ENCODE measurements at regions not wholly inside any gene's neighbourhood (a gene's known extent, or its start where the extent isn't known, plus 50 kb on each side); places are given as distances from the start of the nearest gene placed in this dataset.

DNA sequence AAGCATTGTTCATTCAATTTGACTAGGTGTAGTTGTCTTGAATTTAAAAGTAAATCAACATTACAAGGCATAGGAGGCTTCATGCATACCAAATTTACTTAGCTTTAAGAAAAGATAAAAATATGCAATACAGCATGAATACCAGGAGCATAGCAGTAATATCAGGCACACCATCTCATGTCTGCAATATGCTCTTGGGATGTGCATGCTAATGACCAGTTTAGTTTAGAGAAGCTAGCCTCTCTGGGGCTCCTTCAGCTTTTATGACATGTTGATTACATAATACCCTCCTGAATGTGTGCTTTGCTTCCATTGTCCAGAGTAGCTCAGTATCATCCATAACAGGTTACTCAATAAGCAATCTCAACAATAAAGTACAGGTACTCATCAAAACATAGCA, 497.2 kb downstream of the FLRT2 start:
- TF ChIP-seq, protein P1, sequence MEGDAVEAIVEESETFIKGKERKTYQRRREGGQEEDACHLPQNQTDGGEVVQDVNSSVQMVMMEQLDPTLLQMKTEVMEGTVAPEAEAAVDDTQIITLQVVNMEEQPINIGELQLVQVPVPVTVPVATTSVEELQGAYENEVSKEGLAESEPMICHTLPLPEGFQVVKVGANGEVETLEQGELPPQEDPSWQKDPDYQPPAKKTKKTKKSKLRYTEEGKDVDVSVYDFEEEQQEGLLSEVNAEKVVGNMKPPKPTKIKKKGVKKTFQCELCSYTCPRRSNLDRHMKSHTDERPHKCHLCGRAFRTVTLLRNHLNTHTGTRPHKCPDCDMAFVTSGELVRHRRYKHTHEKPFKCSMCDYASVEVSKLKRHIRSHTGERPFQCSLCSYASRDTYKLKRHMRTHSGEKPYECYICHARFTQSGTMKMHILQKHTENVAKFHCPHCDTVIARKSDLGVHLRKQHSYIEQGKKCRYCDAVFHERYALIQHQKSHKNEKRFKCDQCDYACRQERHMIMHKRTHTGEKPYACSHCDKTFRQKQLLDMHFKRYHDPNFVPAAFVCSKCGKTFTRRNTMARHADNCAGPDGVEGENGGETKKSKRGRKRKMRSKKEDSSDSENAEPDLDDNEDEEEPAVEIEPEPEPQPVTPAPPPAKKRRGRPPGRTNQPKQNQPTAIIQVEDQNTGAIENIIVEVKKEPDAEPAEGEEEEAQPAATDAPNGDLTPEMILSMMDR (IDR thresholded peaks at IDR 0.05; ENCODE audit: insufficient read depth, low read depth, low read length), result no peak
- no peak for DNase-seq (ENCODE audit: low read depth)
- no peak overlapping the region for H3K4me3 ChIP-seq (ENCODE audit: low read depth, low read length)

DNA sequence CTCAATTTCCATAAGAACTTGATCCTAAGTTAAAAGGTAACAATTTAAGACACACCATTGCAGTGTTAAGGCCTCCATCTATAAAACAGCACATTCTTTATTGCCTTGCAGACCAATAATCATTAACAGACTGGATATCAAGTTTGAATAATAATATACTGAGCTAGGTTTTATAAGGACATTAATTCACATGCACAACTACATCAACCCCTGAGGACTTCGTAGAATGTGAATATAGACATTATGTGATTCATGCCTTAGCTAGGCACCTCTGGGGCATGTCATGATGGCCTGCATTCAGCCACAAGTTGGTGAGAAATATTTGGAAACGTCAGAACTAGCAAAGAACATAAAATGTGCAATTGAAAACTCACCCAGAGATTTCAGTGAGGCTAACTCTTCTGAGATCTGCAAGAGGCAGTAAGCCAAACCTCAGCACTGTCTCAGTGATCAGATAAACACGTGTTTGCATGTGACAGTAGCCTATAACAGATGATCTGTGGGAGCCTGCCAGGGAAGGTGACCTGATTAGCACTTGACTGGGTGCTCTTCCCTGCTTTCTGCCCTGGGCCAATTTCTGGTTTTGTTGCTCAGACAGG, 492.2 kb downstream of the FLRT2 start:
- peak; percentile 57 for DNase-seq (ENCODE audit: low read depth)
- TF ChIP-seq, protein P1 (IDR thresholded peaks at IDR 0.05; ENCODE audit: insufficient read depth, low read depth, low read length), result no peak
- H3K4me3 ChIP-seq (ENCODE audit: low read depth, low read length), result no peak overlapping the region

DNA sequence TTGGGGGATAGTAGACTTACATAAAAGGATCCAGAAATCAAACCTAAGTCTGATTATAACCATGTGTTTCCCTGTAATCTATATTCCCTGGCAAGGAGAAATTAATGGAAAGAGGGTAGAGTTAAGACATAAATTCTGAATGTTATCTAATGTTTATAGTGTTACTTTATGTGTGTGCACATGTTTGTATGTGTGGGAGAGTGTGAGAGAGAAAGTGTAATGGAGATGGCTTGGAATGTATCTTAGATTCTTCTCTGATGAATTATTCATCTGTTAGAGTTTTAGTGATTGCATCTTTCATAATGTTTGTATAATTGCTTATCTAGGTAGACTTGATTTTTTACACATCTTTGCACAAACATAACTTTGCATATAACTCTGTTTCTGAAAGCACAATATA, 490.9 kb downstream of the FLRT2 start:
- no peak overlapping the region for H3K4me3 ChIP-seq (ENCODE audit: low read depth, low read length)
- TF ChIP-seq, protein P1 (IDR thresholded peaks at IDR 0.05; ENCODE audit: insufficient read depth, low read depth, low read length), result no peak
- DNase-seq (ENCODE audit: low read depth), result peak; percentile 4

DNA sequence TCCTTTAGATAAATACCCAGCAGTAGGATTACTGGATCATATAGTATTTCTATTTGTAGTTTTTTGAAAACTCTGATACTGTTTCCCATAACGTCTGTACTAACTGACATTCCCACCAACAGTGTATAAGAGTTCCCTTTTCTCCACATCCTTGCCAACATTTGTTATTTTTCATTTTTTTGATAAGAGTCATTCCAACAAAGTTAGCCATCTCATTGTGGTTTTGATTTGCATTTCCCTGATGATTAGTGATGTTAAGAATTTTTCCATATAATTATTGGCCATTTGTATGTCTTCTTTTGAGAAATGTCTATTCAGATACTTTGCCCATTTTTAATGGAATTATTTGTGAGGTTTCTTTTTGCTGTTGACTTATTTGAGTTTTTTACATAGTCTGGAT, 486.0 kb downstream of the FLRT2 start:
- no peak overlapping the region for H3K4me3 ChIP-seq (ENCODE audit: low read depth, low read length)
- TF ChIP-seq, protein P1 (IDR thresholded peaks at IDR 0.05; ENCODE audit: insufficient read depth, low read depth, low read length), result no peak
- peak; percentile 4 for DNase-seq (ENCODE audit: low read depth)

DNA sequence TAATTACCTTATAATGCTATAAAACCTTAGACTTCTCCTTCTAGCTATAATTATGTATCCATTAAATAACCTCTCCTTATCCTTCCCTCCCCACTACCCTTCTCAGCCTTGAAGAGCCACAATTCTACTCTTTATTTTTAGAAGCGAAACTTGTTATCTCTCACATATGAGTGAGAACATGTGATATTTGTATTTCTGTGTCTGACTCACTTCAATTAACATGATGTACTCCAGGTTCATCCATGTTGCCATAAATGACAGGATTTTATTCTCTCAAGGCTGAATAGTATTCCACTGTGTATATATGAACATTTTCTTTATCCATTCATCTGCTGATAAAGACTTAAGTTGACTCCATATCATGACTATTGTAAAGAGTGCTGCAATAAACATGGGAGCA, 485.6 kb downstream of the FLRT2 start:
- no peak overlapping the region for H3K4me3 ChIP-seq (ENCODE audit: low read depth, low read length)
- peak; percentile 2 for DNase-seq (ENCODE audit: low read depth)
- TF ChIP-seq, protein P1 (IDR thresholded peaks at IDR 0.05; ENCODE audit: insufficient read depth, low read depth, low read length), result no peak

DNA sequence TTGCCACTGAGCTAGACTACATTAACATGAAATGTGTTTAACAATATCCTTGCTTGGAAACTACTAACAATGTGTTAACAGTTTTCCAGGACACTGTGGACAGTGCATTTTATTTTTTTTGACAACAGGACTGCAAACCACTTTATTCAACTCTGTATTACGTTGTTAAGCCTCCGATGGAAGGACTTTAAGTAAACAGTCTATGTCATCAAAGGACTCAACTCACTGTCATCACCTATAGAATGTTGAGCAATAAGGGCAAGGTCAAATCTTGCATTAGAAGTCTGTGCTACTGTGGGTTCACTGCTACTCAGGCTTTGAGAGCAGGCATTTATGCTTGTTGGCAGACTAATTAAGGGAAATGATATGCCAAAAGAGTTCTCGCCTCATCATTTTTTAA, 483.7 kb downstream of the FLRT2 start:
- H3K4me3 ChIP-seq (ENCODE audit: low read depth, low read length), result no peak overlapping the region
- TF ChIP-seq, protein P1 (IDR thresholded peaks at IDR 0.05; ENCODE audit: insufficient read depth, low read depth, low read length), result no peak
- peak; percentile 12 for DNase-seq (ENCODE audit: low read depth)

DNA sequence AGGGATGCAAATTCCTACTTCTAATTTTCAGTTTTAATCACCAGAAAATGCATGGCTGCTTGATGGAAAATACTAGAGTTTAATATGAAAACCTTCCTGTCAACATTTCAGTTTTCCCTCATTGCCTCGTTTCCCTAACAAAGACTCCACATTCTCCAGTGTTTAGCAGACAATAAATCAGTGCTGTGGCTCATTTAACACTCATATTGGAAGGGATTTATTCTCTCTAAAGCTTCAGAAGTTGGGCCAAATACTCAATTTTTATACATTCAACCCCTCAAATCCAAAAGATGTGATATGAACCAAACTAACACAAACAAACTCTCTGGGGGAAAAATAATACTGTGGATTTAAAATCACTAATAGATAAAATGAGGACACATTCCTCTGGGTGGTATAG, 482.5 kb downstream of the FLRT2 start:
- H3K4me3 ChIP-seq (ENCODE audit: low read depth, low read length), result no peak overlapping the region
- TF ChIP-seq, protein P1 (IDR thresholded peaks at IDR 0.05; ENCODE audit: insufficient read depth, low read depth, low read length), result no peak
- DNase-seq (ENCODE audit: low read depth), result no peak

Data from fibroblast of villous mesenchyme (primary cell).